Thyroid gland (tissue), 4 donors: ENCODE measurements at regions not wholly inside any gene's neighbourhood (a gene's known extent, or its start where the extent isn't known, plus 50 kb on each side); places are given as distances from the start of the nearest gene placed in this dataset.

Source experiments
- DNase-seq, 2 donors: peaks; one replicate each; pipeline ENCODE4 v3.0.0-alpha.2; 2019
- H3K27ac ChIP-seq, 3 donors: fragments of 200-600 bp; sonication (generic); 1 replicate in 2 of 3; 2 replicates in 1 of 3; pipeline ENCODE4 v1.5.1; 2016 to 2019; ENCODE audit warnings: mild to moderate bottlenecking in 1 of 3, moderate library complexity in 1 of 3
- H3K27me3 ChIP-seq: fragments of 200-600 bp; sonication (generic); one replicate; pipeline ENCODE4 v1.5.1; 2019
- H3K36me3 ChIP-seq, 2 donors: fragments of 200-600 bp; sonication (generic); one replicate each; pipeline ENCODE4 v1.5.1; 2016 to 2019
- H3K4me1 ChIP-seq, 2 donors: fragments of 200-600 bp; sonication (generic); one replicate each; pipeline ENCODE4 v1.5.1; 2017 to 2019
- H3K4me3 ChIP-seq, 3 donors: fragments of 200-600 bp; sonication (generic); replicated peaks in 1 of 3; 1 replicate in 2 of 3; 2 replicates in 1 of 3; pipeline ENCODE4 v1.5.1; 2016; ENCODE audit warnings: mild to moderate bottlenecking in 1 of 3
- H3K9me3 ChIP-seq: fragments of 200-600 bp; sonication (generic); one replicate; pipeline ENCODE4 v1.5.1; 2017
- CTCF ChIP-seq, 6 experiments: fragments of 200-600 bp in 3 of 6; fragments of 450-650 bp in 3 of 6; sonication (generic) in 3 of 6; IDR thresholded peaks; one replicate each; pipeline ENCODE4 v1.5.1; 2016 to 2019; ENCODE audit warnings: antibody characterized with exemption in 6 of 6, mild to moderate bottlenecking in 2 of 6, inconsistent platforms in 1 of 6, moderate library complexity in 1 of 6
- POLR2A ChIP-seq, 2 donors: fragments of 450-650 bp; IDR thresholded peaks; one replicate each; pipeline ENCODE4 v1.6.1; 2017; ENCODE audit warnings: antibody characterized with exemption in 2 of 2, mild to moderate bottlenecking in 2 of 2, moderate library complexity in 1 of 2
- WGBS, 2 donors: methylation state at CpG; one replicate each; pipeline ENCODE4 v1.1.5; 2017; 5-methylcytosine and 5-hydroxymethylcytosine counted together
- intact Hi-C: fragments of 100-400 bp; cut with DNase I; formaldehyde crosslinking; loops from one replicate; pipeline ENCODE4 v1.15.1; 2023

DNA sequence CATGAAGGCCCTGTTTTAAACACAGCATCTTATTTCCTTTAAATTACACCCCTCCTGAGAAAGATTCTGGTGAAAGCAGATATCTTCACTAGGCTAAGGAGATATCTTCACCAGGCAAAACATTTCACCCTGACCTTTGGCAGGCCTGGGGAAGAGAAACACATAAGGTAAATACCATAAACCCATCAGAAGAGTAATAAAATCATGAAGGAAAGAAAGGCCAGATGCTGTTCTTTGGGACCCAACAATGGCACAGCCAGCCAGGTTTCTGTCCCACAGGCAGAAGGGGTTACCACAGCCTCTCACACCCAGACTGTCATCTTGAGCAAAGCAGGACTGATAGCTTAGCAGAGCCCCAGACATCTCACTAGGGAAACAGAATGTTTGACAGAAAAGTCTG is 125.4 kb downstream of the CCDC34 start:
- intact Hi-C loops: no loop called here

GRCh38 chr11:27234961-27235360 is 128.1 kb downstream of the CCDC34 start:
- intact Hi-C loops: no loop called here
- H3K27me3 ChIP-seq: no peaks in the 10 kb centered on the region
- no peak for TF ChIP-seq POLR2A (IDR thresholded peaks at IDR 0.05)
- no peak for TF ChIP-seq CTCF (IDR thresholded peaks at IDR 0.05)
- H3K9me3 ChIP-seq: no peaks in the 10 kb centered on the region
- H3K36me3 ChIP-seq: no peaks in the 10 kb centered on the region
- WGBS, 2 donors: 59 to 65% methylated on average over 2 of the region's 2 CpGs
- H3K4me1 ChIP-seq: peaks cover 0 to 2% of the 10 kb centered on the region in 2 donors
- no peak for DNase-seq
- no peak overlapping the region for H3K4me3 ChIP-seq
- no peak overlapping the region for H3K27ac ChIP-seq

More for the DNA sequence above, 125.4 kb downstream of the CCDC34 start:
- DNase-seq: no peak
- no peak overlapping the region for H3K4me3 ChIP-seq
- H3K9me3 ChIP-seq: no peaks in the 10 kb centered on the region
- no peaks in the 10 kb centered on the region for H3K4me1 ChIP-seq
- TF ChIP-seq POLR2A (IDR thresholded peaks at IDR 0.05): no peak
- TF ChIP-seq CTCF (IDR thresholded peaks at IDR 0.05): no peak
- no peak overlapping the region for H3K27ac ChIP-seq
- H3K27me3 ChIP-seq: no peaks in the 10 kb centered on the region
- H3K36me3 ChIP-seq: no peaks in the 10 kb centered on the region

DNA sequence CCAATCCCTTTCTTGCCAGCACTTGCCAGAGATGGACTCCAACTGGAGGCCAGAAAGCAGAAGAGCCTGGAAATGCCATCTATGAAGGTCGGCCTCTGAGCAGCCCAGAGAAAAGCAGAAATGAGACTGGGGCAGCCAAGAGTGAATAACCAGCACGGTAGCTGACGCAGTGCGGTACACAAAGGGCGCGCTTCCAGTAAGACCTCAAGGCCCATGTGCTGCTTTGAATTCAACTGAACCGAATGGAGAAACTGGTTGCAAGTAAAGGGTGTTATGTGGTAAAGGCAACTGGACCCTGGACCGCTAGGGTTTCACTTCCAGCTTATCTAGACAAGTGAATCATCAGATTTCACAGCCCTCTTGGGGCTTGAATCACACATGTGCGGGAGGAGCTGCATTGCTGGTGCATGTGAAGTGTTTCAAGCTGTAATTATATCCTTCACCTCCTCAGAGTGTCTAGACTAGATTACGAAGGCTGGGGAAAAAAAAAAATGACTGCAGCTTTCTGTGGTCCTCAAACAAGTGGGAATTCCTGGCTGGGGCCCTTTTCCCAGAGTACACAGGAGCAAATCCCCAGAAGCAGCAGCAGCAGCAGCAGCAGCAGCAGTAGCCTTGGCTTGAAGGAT is 128.9 kb downstream of the CCDC34 start:
- WGBS, 2 donors: 80 to 85% methylated on average over 10 of the region's 10 CpGs
- no peak overlapping the region for H3K27ac ChIP-seq
- H3K4me3 ChIP-seq: no peak overlapping the region
- H3K9me3 ChIP-seq: no peaks in the 10 kb centered on the region
- H3K36me3 ChIP-seq: no peaks in the 10 kb centered on the region
- TF ChIP-seq CTCF (IDR thresholded peaks at IDR 0.05): no peak
- TF ChIP-seq POLR2A (IDR thresholded peaks at IDR 0.05): no peak
- H3K27me3 ChIP-seq: no peaks in the 10 kb centered on the region
- no peak for DNase-seq
- intact Hi-C loops: no loop called here
- H3K4me1 ChIP-seq: peaks cover 0 to 10% of the 10 kb centered on the region in 2 donors

GRCh38 chr11:27233654-27234042 is 129.4 kb downstream of the CCDC34 start:
- Histone ChIP-seq H3K36me3 (no peaks in the 10 kb centered on the region), H3K4me1 (peaks cover 4 to 16% of the 10 kb centered on the region in 2 donors), H3K27me3 (no peaks in the 10 kb centered on the region), H3K9me3 (no peaks in the 10 kb centered on the region), H3K27ac (no peak overlapping the region), H3K4me3 (no peak overlapping the region)
- WGBS, 2 donors: 89 to 92% methylated on average over 3 of the region's 3 CpGs
- no peak for DNase-seq
- TF ChIP-seq POLR2A (IDR thresholded peaks at IDR 0.05): no peak
- no peak for TF ChIP-seq CTCF (IDR thresholded peaks at IDR 0.05)
- intact Hi-C loops: no loop called here

DNA sequence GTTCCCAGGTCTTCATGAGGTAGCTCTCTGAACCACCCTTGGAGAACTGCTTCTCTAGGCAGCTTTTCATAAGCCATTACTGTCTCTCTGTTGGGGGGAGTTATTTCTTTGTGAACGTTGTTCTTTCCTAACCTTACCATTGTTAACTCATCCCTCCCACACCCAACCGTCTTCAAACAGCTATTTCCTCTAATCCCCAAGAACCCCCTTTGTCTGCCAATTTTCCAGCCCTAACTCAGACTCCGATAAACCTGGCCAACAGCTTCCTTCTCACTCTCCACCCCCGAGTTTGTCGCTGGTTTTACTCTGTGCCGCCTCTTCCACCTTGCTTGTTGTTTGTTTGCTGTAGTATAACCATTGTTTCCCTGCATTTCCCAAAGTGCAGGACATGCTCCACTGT is 131.5 kb downstream of the CCDC34 start:
- TF ChIP-seq POLR2A (IDR thresholded peaks at IDR 0.05): no peak
- no peak for TF ChIP-seq CTCF (IDR thresholded peaks at IDR 0.05)
- H3K27ac ChIP-seq: no peak overlapping the region
- WGBS, 2 donors: 59 to 64% methylated on average over 6 of the region's 6 CpGs
- H3K9me3 ChIP-seq: no peaks in the 10 kb centered on the region
- no peaks in the 10 kb centered on the region for H3K27me3 ChIP-seq
- H3K36me3 ChIP-seq: no peaks in the 10 kb centered on the region
- peaks cover 18% of the 10 kb centered on the region in 2 donors for H3K4me1 ChIP-seq
- intact Hi-C loops: no loop called here
- DNase-seq: no peak
- no peak overlapping the region for H3K4me3 ChIP-seq
